CD4-positive, CD25-positive, alpha-beta regulatory T cell (primary cell): ENCODE measurements at regions not wholly inside any gene's neighbourhood (a gene's known extent, or its start where the extent isn't known, plus 50 kb on each side); places are given as distances from the start of the nearest gene placed in this dataset.
A peak's percentile ranks its signal among the peaks of the same experiment; 100 is the strongest.

Experiments used
- ATAC-seq, 2 donors: fragments of 150-1000 bp; cut with Tn5 transposase; one replicate each; pipeline ENCODE4 v1.10.0; 2021; ENCODE audit warnings: low read depth in 2 of 2, moderate number of reproducible peaks in 2 of 2, moderate library complexity in 1 of 2
- DNase-seq, 3 donors: peaks; one replicate each; pipeline versions ENCODE4 v3.0.0 to v3.0.0-alpha.2; 2012 to 2022; ENCODE audit warnings: mixed read lengths in 1 of 3
- H3K27ac ChIP-seq: one replicate; pipeline ENCODE4 v1.7.0; 2013; ENCODE audit warnings: mild to moderate bottlenecking, low read length; ENCODE audit not compliant: insufficient read depth, poor library complexity, severe bottlenecking
- H3K27me3 ChIP-seq: one replicate; pipeline ENCODE4 v1.7.0; 2013; ENCODE audit warnings: low read length; ENCODE audit not compliant: control insufficient read depth, insufficient read depth
- H3K36me3 ChIP-seq: one replicate; pipeline ENCODE4 v1.7.0; 2013; ENCODE audit warnings: mild to moderate bottlenecking, low read length, moderate library complexity; ENCODE audit not compliant: control insufficient read depth, insufficient read depth
- H3K4me1 ChIP-seq: 2 replicates; pipeline ENCODE4 v1.7.0; 2013; ENCODE audit warnings: mild to moderate bottlenecking, low read length; ENCODE audit not compliant: insufficient read depth, control insufficient read depth, poor library complexity, severe bottlenecking
- H3K4me3 ChIP-seq: one replicate; pipeline ENCODE4 v1.7.0; 2013; ENCODE audit warnings: low read depth, mild to moderate bottlenecking, low read length, moderate library complexity
- H3K9me3 ChIP-seq, 2 experiments: 1 replicate in 1 of 2; 2 replicates in 1 of 2; pipeline ENCODE4 v1.7.0; 2013; ENCODE audit warnings: low read length in 2 of 2, mild to moderate bottlenecking in 1 of 2, moderate library complexity in 1 of 2; ENCODE audit not compliant: control insufficient read depth in 2 of 2
- H3K27ac Mint-ChIP-seq, 3 donors: one replicate each; pipeline ENCODE4 v1.8.0; 2020 to 2022; ENCODE audit warnings: mild to moderate bottlenecking in 3 of 3, mixed read lengths in 3 of 3, moderate library complexity in 2 of 3
- H3K27me3 Mint-ChIP-seq: one replicate; pipeline ENCODE4 v1.8.0; 2022; ENCODE audit warnings: mild to moderate bottlenecking, mixed read lengths
- H3K36me3 Mint-ChIP-seq: one replicate; pipeline ENCODE4 v1.8.0; 2020; ENCODE audit warnings: mixed read lengths
- H3K4me1 Mint-ChIP-seq, 4 donors: one replicate each; pipeline ENCODE4 v1.8.0; 2020 to 2022; ENCODE audit warnings: mixed read lengths in 4 of 4, mild to moderate bottlenecking in 1 of 4
- H3K4me3 Mint-ChIP-seq, 4 donors: one replicate each; pipeline ENCODE4 v1.8.0; 2020 to 2022; ENCODE audit warnings: mild to moderate bottlenecking in 4 of 4, mixed read lengths in 4 of 4, moderate library complexity in 3 of 4
- H3K9me3 Mint-ChIP-seq, 7 donors: one replicate each; pipeline ENCODE4 v1.8.0; 2020 to 2022; ENCODE audit warnings: mixed read lengths in 7 of 7, mild to moderate bottlenecking in 3 of 7, moderate library complexity in 2 of 7

GRCh38 chr4:189301692-189302091, 639.0 kb upstream of the FRG1 start:
- no peak overlapping the region for H3K4me3 Mint-ChIP-seq
- H3K9me3 ChIP-seq: no peaks in the 10 kb centered on the region
- no peak for DNase-seq
- no peak overlapping the region for H3K27ac Mint-ChIP-seq
- no peak overlapping the region for H3K27ac ChIP-seq
- H3K4me1 Mint-ChIP-seq: no peaks in the 10 kb centered on the region
- no peaks in the 10 kb centered on the region for H3K36me3 Mint-ChIP-seq
- ATAC-seq: no peak
- H3K4me1 ChIP-seq: no peaks in the 10 kb centered on the region
- H3K4me3 ChIP-seq: no peak overlapping the region
- no peaks in the 10 kb centered on the region for H3K27me3 ChIP-seq
- no peaks in the 10 kb centered on the region for H3K27me3 Mint-ChIP-seq
- no peaks in the 10 kb centered on the region for H3K36me3 ChIP-seq
- H3K9me3 Mint-ChIP-seq: peaks cover 2 to 8% (median 4%) of the 10 kb centered on the region in 7 donors

- Histone ChIP-seq H3K9me3 (no peaks in the 10 kb centered on the region), H3K4me3 (no peak overlapping the region), H3K36me3 (no peaks in the 10 kb centered on the region), H3K4me1 (no peaks in the 10 kb centered on the region), H3K27ac (no peak overlapping the region), H3K27me3 (no peaks in the 10 kb centered on the region)
- Mint-ChIP-seq H3K27ac (peak overlapping the region in 1 of 3 donors; percentile 22), H3K9me3 (peaks cover 2 to 10% (median 4%) of the 10 kb centered on the region in 7 donors), H3K36me3 (no peaks in the 10 kb centered on the region), H3K4me3 (no peak overlapping the region), H3K27me3 (no peaks in the 10 kb centered on the region), H3K4me1 (no peaks in the 10 kb centered on the region)
- DNase-seq (no peak), ATAC-seq (no peak)
These were observed 638.0 kb upstream of the FRG1 start for GRCh38 chr4:189302719-189303118.

- H3K4me1 ChIP-seq: no peaks in the 10 kb centered on the region
- H3K9me3 Mint-ChIP-seq: peaks cover 2 to 10% (median 4%) of the 10 kb centered on the region in 7 donors
- no peak for ATAC-seq
- H3K4me3 Mint-ChIP-seq: peak overlapping the region in 1 of 4 donors; percentile 88
- H3K4me3 ChIP-seq: no peak overlapping the region
- no peaks in the 10 kb centered on the region for H3K27me3 ChIP-seq
- no peaks in the 10 kb centered on the region for H3K9me3 ChIP-seq
- H3K27me3 Mint-ChIP-seq: no peaks in the 10 kb centered on the region
- H3K36me3 Mint-ChIP-seq: no peaks in the 10 kb centered on the region
- DNase-seq: no peak
- no peak overlapping the region for H3K27ac Mint-ChIP-seq
- H3K36me3 ChIP-seq: no peaks in the 10 kb centered on the region
- no peaks in the 10 kb centered on the region for H3K4me1 Mint-ChIP-seq
- no peak overlapping the region for H3K27ac ChIP-seq
These were observed 636.5 kb upstream of the FRG1 start for GRCh38 chr4:189304167-189304566.

GRCh38 chr4:189304809-189305208, 635.9 kb upstream of the FRG1 start:
- Histone ChIP-seq H3K27me3 (no peaks in the 10 kb centered on the region), H3K36me3 (no peaks in the 10 kb centered on the region), H3K27ac (no peak overlapping the region), H3K4me1 (no peaks in the 10 kb centered on the region), H3K9me3 (no peaks in the 10 kb centered on the region), H3K4me3 (no peak overlapping the region)
- H3K27ac Mint-ChIP-seq: no peak overlapping the region
- ATAC-seq (no peak), DNase-seq (no peak)
- H3K4me3 Mint-ChIP-seq: no peak overlapping the region
- H3K36me3 Mint-ChIP-seq: no peaks in the 10 kb centered on the region
- no peaks in the 10 kb centered on the region for H3K4me1 Mint-ChIP-seq
- H3K27me3 Mint-ChIP-seq: no peaks in the 10 kb centered on the region
- peaks cover 0 to 10% (median 5%) of the 10 kb centered on the region in 7 donors for H3K9me3 Mint-ChIP-seq

GRCh38 chr4:189305500-189305899, 635.2 kb upstream of the FRG1 start:
- Mint-ChIP-seq H3K4me1 (no peaks in the 10 kb centered on the region), H3K9me3 (peaks cover 0 to 10% (median 5%) of the 10 kb centered on the region in 7 donors), H3K27ac (no peak overlapping the region), H3K36me3 (no peaks in the 10 kb centered on the region), H3K27me3 (no peaks in the 10 kb centered on the region), H3K4me3 (no peak overlapping the region)
- H3K27me3 ChIP-seq: no peaks in the 10 kb centered on the region
- no peak overlapping the region for H3K27ac ChIP-seq
- H3K9me3 ChIP-seq: no peaks in the 10 kb centered on the region
- no peak overlapping the region for H3K4me3 ChIP-seq
- no peaks in the 10 kb centered on the region for H3K4me1 ChIP-seq
- DNase-seq (no peak), ATAC-seq (no peak)
- no peaks in the 10 kb centered on the region for H3K36me3 ChIP-seq

- Histone ChIP-seq H3K36me3 (no peaks in the 10 kb centered on the region), H3K27me3 (no peaks in the 10 kb centered on the region), H3K4me3 (no peak overlapping the region), H3K4me1 (no peaks in the 10 kb centered on the region), H3K27ac (no peak overlapping the region), H3K9me3 (peaks cover 0 to 3% of the 10 kb centered on the region in 2 experiments)
- ATAC-seq: no peak
- Mint-ChIP-seq H3K27ac (no peak overlapping the region), H3K4me1 (no peaks in the 10 kb centered on the region), H3K36me3 (no peaks in the 10 kb centered on the region), H3K9me3 (peaks cover 0 to 11% (median 6%) of the 10 kb centered on the region in 7 donors), H3K27me3 (no peaks in the 10 kb centered on the region), H3K4me3 (no peak overlapping the region)
- no peak for DNase-seq
These were observed 629.4 kb upstream of the FRG1 start for GRCh38 chr4:189311251-189311650.

GRCh38 chr4:189313064-189313463, 627.6 kb upstream of the FRG1 start:
- H3K4me3 ChIP-seq: no peak overlapping the region
- Mint-ChIP-seq H3K9me3 (peaks cover 0 to 11% (median 5%) of the 10 kb centered on the region in 7 donors), H3K27ac (no peak overlapping the region), H3K4me3 (no peak overlapping the region), H3K36me3 (no peaks in the 10 kb centered on the region), H3K4me1 (no peaks in the 10 kb centered on the region), H3K27me3 (no peaks in the 10 kb centered on the region)
- ATAC-seq (no peak), DNase-seq (no peak)
- H3K27me3 ChIP-seq: no peaks in the 10 kb centered on the region
- peaks cover 0 to 3% of the 10 kb centered on the region in 2 experiments for H3K9me3 ChIP-seq
- no peaks in the 10 kb centered on the region for H3K36me3 ChIP-seq
- H3K27ac ChIP-seq: no peak overlapping the region
- H3K4me1 ChIP-seq: no peaks in the 10 kb centered on the region

GRCh38 chr4:189313861-189314513, 626.7 kb upstream of the FRG1 start:
- Mint-ChIP-seq H3K4me1 (no peaks in the 10 kb centered on the region), H3K27ac (no peak overlapping the region), H3K9me3 (peaks cover 0 to 15% (median 5%) of the 10 kb centered on the region in 7 donors), H3K36me3 (no peaks in the 10 kb centered on the region), H3K27me3 (no peaks in the 10 kb centered on the region), H3K4me3 (no peak overlapping the region)
- Histone ChIP-seq H3K27me3 (no peaks in the 10 kb centered on the region), H3K36me3 (no peaks in the 10 kb centered on the region), H3K4me3 (no peak overlapping the region), H3K27ac (no peak overlapping the region), H3K9me3 (peaks cover 0 to 3% of the 10 kb centered on the region in 2 experiments), H3K4me1 (no peaks in the 10 kb centered on the region)
- ATAC-seq (no peak), DNase-seq (no peak)
